Aorta (tissue), 5 donors: ENCODE measurements at regions not wholly inside any gene's neighbourhood (a gene's known extent, or its start where the extent isn't known, plus 50 kb on each side); places are given as distances from the start of the nearest gene placed in this dataset.

ENCODE experiments used
- ATAC-seq: fragments of 200-7000 bp; cut with Tn5 transposase; one replicate; pipeline ENCODE4 v1.9.1; 2022; ENCODE audit warnings: moderate library complexity; ENCODE audit not compliant: low FRiP score
- DNase-seq, 2 donors: peaks; one replicate each; pipeline ENCODE4 v3.0.0-alpha.2; 2020
- H3K27ac ChIP-seq, 2 donors: one replicate each; pipeline ENCODE4 v1.5.1; 2013; ENCODE audit warnings: low read length in 2 of 2, mild to moderate bottlenecking in 2 of 2, moderate library complexity in 2 of 2, control low read depth in 1 of 2, inconsistent platforms in 1 of 2, low read depth in 1 of 2
- H3K27me3 ChIP-seq, 2 donors: one replicate each; pipeline ENCODE4 v1.6.1; 2013; ENCODE audit warnings: control low read depth in 1 of 2, low read length in 1 of 2, mild to moderate bottlenecking in 1 of 2, moderate library complexity in 1 of 2; ENCODE audit not compliant: insufficient read depth in 2 of 2, control insufficient read depth in 1 of 2
- H3K36me3 ChIP-seq, 2 donors: one replicate each; pipeline ENCODE4 v1.6.1; 2013; ENCODE audit warnings: control low read depth in 1 of 2, low read length in 1 of 2, mild to moderate bottlenecking in 1 of 2; ENCODE audit not compliant: insufficient read depth in 2 of 2, control insufficient read depth in 1 of 2
- H3K4me1 ChIP-seq, 2 donors: one replicate each; pipeline ENCODE4 v1.6.1; 2013; ENCODE audit warnings: low read length in 2 of 2, control low read depth in 1 of 2, mild to moderate bottlenecking in 1 of 2, moderate library complexity in 1 of 2; ENCODE audit not compliant: insufficient read depth in 2 of 2, control insufficient read depth in 1 of 2
- H3K4me3 ChIP-seq, 2 donors: one replicate each; pipeline ENCODE4 v1.5.1; 2013; ENCODE audit warnings: low read length in 2 of 2, control low read depth in 1 of 2, mild to moderate bottlenecking in 1 of 2
- H3K9me3 ChIP-seq: one replicate; pipeline ENCODE4 v1.6.1; 2013; ENCODE audit warnings: mild to moderate bottlenecking, low read length; ENCODE audit not compliant: control insufficient read depth
- WGBS, 2 donors: extraction: QIAGEN DNeasy Blood & Tissue Kit; methylation state at CpG; one replicate each; pipeline ENCODE4 v1.1.7; 2013; 5-methylcytosine and 5-hydroxymethylcytosine counted together
- intact Hi-C, 2 donors: fragments of 100-400 bp; cut with DNase I; formaldehyde crosslinking; loops; one replicate each; pipeline versions ENCODE4 v1.14.2 to v1.15.0; 2022
- donor health status: healthy with polysubstance abuse.
- donor health status: Bipolar disorder and iron deficiency.
- donor health status: DM: no; HTN: no; CAD: no.
- donor health status: DM: no; HTN: no; CAD: no.
- donor health status: DM: yes; HTN: yes; CAD: no.

GRCh38 chr7:91338226-91339020, 74.2 kb downstream of the FZD1 start:
- Histone ChIP-seq H3K4me1 (no peaks in the 10 kb centered on the region), H3K36me3 (no peaks in the 10 kb centered on the region), H3K4me3 (no peak overlapping the region), H3K27me3 (no peaks in the 10 kb centered on the region), H3K9me3 (no peaks in the 10 kb centered on the region), H3K27ac (no peak overlapping the region)
- intact Hi-C loops = no loop called here
- WGBS, 2 donors = 93 to 99% methylated on average over 3 of the region's 3 CpGs
- DNase-seq (no peak), ATAC-seq (no peak)

DNA sequence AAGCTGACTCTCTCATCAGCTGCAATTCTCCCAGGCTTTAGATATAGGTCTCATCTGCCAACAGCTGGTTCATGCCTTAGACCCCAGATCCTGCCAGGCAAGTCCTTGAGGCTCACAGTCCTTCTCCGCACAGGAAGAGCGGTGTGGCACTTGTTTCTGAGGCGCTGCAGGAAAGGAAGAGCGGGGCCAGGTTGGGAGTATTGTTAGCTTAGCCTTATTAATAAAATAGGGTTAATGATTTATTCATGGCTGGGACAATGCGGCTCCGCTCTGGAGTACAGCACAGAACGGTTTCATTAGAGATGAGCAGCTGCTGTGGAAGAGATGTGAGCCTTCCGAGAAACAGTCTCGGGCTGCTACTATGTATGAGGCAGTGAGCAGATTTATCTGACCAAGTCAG, 78.1 kb downstream of the FZD1 start:
- DNase-seq (no peak), ATAC-seq (no peak)
- H3K4me1 ChIP-seq = peaks cover 0 to 2% of the 10 kb centered on the region in 2 donors
- no peak overlapping the region for H3K4me3 ChIP-seq
- no peaks in the 10 kb centered on the region for H3K27me3 ChIP-seq
- 96 to 97% methylated on average over 9 of the region's 9 CpGs for WGBS, 2 donors
- H3K9me3 ChIP-seq = no peaks in the 10 kb centered on the region
- no peaks in the 10 kb centered on the region for H3K36me3 ChIP-seq
- no peak overlapping the region for H3K27ac ChIP-seq
- intact Hi-C loops = no loop called here

DNA sequence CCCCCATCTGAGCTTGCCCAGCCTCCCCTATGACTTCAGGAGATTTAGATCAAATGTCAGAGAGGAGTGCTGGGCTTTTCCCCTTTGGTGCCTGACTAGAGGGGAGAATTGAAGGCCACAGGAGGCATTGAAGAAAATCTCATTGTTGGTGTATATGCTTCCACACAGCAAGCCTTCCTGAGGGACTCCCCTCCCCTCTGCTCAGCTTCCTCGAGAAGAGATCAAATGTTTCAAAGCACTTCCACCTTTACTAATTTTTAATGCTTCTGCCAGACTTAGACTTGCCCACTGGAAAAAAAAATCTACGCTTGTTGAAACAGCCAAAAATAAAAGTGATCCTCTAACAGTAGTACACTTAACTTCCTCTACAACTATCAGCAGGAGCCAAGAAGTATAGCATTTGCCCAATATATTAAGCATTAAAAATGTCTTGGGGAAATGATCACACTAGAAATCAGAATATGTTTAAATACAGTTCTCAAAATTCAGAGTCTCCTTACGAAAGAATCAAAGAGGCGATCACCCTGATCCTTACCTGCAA, 79.3 kb downstream of the FZD1 start:
- H3K36me3 ChIP-seq = no peaks in the 10 kb centered on the region
- H3K4me3 ChIP-seq = no peak overlapping the region
- no peaks in the 10 kb centered on the region for H3K27me3 ChIP-seq
- peaks cover 1% of the 10 kb centered on the region for H3K9me3 ChIP-seq
- intact Hi-C loops = no loop called here
- WGBS, 2 donors = 66% methylated on average over 4 of the region's 4 CpGs
- no peak for ATAC-seq
- H3K27ac ChIP-seq = no peak overlapping the region
- DNase-seq = no peak
- H3K4me1 ChIP-seq = peaks cover 2 to 3% of the 10 kb centered on the region in 2 donors

GRCh38 chr7:91343996-91344629, 79.9 kb downstream of the FZD1 start:
- DNase-seq = no peak
- no peak overlapping the region for H3K4me3 ChIP-seq
- peaks cover 1% of the 10 kb centered on the region for H3K9me3 ChIP-seq
- no peak overlapping the region for H3K27ac ChIP-seq
- 26 to 36% methylated on average over 6 of the region's 6 CpGs for WGBS, 2 donors
- ATAC-seq = no peak
- H3K36me3 ChIP-seq = no peaks in the 10 kb centered on the region
- no peaks in the 10 kb centered on the region for H3K27me3 ChIP-seq
- intact Hi-C loops = no loop called here
- peaks cover 3 to 7% of the 10 kb centered on the region in 2 donors for H3K4me1 ChIP-seq

- intact Hi-C loops = no loop called here
- no peak overlapping the region for H3K4me3 ChIP-seq
- H3K27ac ChIP-seq = no peak overlapping the region
- no peaks in the 10 kb centered on the region for H3K27me3 ChIP-seq
- ATAC-seq = no peak
- DNase-seq = no peak
- H3K9me3 ChIP-seq = peaks cover 1% of the 10 kb centered on the region
- no peaks in the 10 kb centered on the region for H3K36me3 ChIP-seq
- 97% methylated on average over 5 of the region's 5 CpGs for WGBS, 2 donors
- peaks cover 3 to 7% of the 10 kb centered on the region in 2 donors for H3K4me1 ChIP-seq
Observed at GRCh38 chr7:91344911-91345310, 80.7 kb downstream of the FZD1 start.

- 95 to 96% methylated on average over 1 of the region's 1 CpG for WGBS, 2 donors
- no peaks in the 10 kb centered on the region for H3K27me3 ChIP-seq
- peaks cover 3 to 7% of the 10 kb centered on the region in 2 donors for H3K4me1 ChIP-seq
- no peak overlapping the region for H3K27ac ChIP-seq
- DNase-seq = no peak
- H3K9me3 ChIP-seq = peaks cover 1% of the 10 kb centered on the region
- no peak overlapping the region for H3K4me3 ChIP-seq
- ATAC-seq = no peak
- intact Hi-C loops = no loop called here
- no peaks in the 10 kb centered on the region for H3K36me3 ChIP-seq
Observed at GRCh38 chr7:91345449-91345848, 81.2 kb downstream of the FZD1 start.

- Histone ChIP-seq H3K27me3 (no peaks in the 10 kb centered on the region), H3K4me1 (peaks cover 3 to 7% of the 10 kb centered on the region in 2 donors), H3K27ac (no peak overlapping the region), H3K4me3 (no peak overlapping the region), H3K36me3 (no peaks in the 10 kb centered on the region), H3K9me3 (peaks cover 1% of the 10 kb centered on the region)
- DNase-seq (no peak), ATAC-seq (no peak)
- intact Hi-C loops = no loop called here
Observed at GRCh38 chr7:91346426-91346825, 82.2 kb downstream of the FZD1 start.

DNA sequence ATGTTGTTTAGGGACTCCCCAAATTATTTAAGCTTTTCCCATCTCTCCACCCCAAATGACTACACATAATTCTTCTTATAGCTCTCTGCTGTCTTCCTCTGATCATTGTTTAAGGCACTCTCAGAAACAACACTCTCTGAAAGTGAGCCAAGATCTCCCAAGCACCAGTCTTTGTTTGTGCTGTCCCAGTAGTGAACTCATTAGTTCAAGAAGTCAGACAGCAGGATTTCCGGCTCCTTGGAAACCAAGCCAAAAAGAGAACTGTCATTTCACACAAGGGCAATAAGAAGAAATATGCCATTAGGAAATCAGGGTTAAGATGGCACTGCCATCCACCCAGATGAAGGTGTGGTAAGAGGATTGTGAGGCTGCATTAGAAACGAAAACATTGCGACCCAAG, 83.1 kb downstream of the FZD1 start:
- no peak for DNase-seq
- no peaks in the 10 kb centered on the region for H3K27me3 ChIP-seq
- no peaks in the 10 kb centered on the region for H3K36me3 ChIP-seq
- 77 to 80% methylated on average over 3 of the region's 3 CpGs for WGBS, 2 donors
- ATAC-seq = no peak
- peaks cover 1% of the 10 kb centered on the region for H3K9me3 ChIP-seq
- peaks cover 3 to 7% of the 10 kb centered on the region in 2 donors for H3K4me1 ChIP-seq
- intact Hi-C loops = no loop called here
- no peak overlapping the region for H3K27ac ChIP-seq
- H3K4me3 ChIP-seq = no peak overlapping the region

DNA sequence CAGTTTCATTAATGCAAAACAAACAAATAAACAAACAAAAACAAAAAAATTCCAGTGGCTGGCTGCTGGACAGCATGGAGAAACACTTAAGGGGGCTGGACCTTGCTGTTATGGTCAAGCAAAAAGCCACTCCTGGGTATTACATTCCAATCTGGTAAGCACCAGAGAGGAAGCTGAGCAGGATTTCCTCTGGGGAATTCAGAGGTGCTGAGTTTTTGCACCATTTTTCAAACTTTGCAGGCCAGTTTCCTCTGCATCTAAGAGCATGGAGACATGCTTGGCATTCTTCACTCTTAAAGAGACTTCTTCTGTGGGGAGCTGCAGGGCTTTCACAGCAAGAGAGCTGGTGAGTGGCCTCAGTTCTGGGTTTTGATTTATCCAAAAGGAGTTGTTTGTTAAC, 84.5 kb downstream of the FZD1 start:
- no peaks in the 10 kb centered on the region for H3K27me3 ChIP-seq
- intact Hi-C loops = no loop called here
- H3K4me1 ChIP-seq = peaks cover 3 to 7% of the 10 kb centered on the region in 2 donors
- H3K4me3 ChIP-seq = no peak overlapping the region
- no peak overlapping the region for H3K27ac ChIP-seq
- H3K9me3 ChIP-seq = peaks cover 1% of the 10 kb centered on the region
- no peaks in the 10 kb centered on the region for H3K36me3 ChIP-seq
- ATAC-seq = no peak
- no peak for DNase-seq
